ENCODE measurements at regions not wholly inside any gene's neighbourhood (a gene's known extent, or its start where the extent isn't known, plus 50 kb on each side); places are given as distances from the start of the nearest gene placed in this dataset.
"Not testable (repeated sequence)": the region's sequence is repeated elsewhere in the genome, so short reads cannot be mapped to it uniquely, and the experiment has no call there.

DNA sequence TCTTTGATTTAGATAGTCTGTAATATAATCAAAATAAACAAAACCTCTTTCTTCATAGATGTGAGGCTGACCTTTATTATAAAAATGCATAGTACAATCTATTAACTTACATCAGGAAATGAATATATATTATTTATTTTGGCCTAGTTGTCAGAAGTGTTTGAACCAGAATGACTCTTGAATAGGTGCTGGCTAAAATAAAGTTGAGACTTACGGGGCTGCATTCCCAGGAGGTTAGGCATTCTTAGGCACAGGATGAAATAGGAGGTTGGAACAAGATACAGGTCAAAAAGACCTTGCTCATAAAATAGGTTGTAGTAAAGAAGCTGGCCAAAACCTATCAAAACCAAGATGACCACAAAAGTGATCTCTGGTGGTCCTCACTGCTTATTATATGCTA, 1193.3 kb upstream of the IGFBP7 start:
- TF ChIP-seq, protein P1, sequence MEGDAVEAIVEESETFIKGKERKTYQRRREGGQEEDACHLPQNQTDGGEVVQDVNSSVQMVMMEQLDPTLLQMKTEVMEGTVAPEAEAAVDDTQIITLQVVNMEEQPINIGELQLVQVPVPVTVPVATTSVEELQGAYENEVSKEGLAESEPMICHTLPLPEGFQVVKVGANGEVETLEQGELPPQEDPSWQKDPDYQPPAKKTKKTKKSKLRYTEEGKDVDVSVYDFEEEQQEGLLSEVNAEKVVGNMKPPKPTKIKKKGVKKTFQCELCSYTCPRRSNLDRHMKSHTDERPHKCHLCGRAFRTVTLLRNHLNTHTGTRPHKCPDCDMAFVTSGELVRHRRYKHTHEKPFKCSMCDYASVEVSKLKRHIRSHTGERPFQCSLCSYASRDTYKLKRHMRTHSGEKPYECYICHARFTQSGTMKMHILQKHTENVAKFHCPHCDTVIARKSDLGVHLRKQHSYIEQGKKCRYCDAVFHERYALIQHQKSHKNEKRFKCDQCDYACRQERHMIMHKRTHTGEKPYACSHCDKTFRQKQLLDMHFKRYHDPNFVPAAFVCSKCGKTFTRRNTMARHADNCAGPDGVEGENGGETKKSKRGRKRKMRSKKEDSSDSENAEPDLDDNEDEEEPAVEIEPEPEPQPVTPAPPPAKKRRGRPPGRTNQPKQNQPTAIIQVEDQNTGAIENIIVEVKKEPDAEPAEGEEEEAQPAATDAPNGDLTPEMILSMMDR (IDR thresholded peaks at IDR 0.05; ENCODE audit: control insufficient read depth, extremely low read depth, insufficient read depth) = no peak
- DNase-seq (ENCODE audit: low read depth) = peak; percentile 66
- H3K4me3 ChIP-seq (ENCODE audit: low read depth, low read length) = no peak overlapping the region

DNA sequence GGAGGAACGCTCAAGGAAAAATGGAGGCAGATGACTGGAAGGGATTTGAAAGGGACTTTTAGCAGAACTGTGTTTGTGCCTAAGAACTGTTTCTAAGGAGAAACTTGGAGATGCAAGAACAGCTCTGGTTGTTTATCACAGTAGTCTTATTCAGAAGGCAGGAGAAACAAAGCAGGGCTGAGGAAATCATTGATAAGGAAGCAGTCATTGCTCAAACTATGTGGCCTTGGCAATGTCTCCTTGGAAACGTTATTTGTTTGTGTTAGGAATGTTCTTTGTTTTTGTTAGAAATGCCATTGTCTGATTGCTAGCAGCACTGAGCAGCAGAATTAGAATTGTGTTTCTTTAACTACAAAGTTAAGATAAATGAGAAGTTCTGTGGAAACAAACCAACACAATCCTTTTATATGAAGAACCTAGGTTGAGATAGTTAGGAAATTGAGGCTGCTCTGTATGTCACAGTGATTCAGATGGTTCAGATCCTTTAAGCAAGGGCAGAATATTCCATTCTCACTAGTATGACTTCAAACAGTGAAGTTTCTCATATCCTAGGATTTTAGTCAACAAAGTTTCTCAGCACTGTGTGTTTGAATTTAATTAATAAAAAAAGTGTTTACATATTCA, 1191.3 kb upstream of the IGFBP7 start:
- TF ChIP-seq, protein P1 (IDR thresholded peaks at IDR 0.05; ENCODE audit: control insufficient read depth, extremely low read depth, insufficient read depth) = no peak
- no peak for DNase-seq (ENCODE audit: low read depth)
- H3K4me3 ChIP-seq (ENCODE audit: low read depth, low read length) = no peak overlapping the region

DNA sequence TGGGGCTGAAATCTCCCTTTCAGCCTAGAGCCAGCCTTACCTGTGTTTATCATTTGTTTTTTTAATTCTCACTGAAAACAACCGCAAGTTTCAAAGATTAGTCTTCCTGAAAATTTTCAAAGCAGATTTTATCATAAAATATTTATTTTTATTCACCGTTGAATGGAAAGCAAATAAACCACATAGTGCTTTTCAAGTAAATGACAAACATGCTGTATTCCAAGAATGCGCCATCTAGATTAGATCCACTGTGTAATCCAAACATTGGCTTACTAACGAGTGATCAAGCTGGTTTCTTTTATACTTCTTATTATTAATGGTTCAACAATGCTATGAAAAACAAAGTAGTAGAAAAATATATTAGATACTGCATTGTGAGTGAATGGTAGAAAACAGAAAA, 1176.2 kb upstream of the IGFBP7 start:
- DNase-seq (ENCODE audit: low read depth) = peak; percentile 67
- H3K4me3 ChIP-seq (ENCODE audit: low read depth, low read length) = no peak overlapping the region
- TF ChIP-seq, protein P1 (IDR thresholded peaks at IDR 0.05; ENCODE audit: control insufficient read depth, extremely low read depth, insufficient read depth) = peak; percentile 13; the same call in 1 of the 2 replicates

DNA sequence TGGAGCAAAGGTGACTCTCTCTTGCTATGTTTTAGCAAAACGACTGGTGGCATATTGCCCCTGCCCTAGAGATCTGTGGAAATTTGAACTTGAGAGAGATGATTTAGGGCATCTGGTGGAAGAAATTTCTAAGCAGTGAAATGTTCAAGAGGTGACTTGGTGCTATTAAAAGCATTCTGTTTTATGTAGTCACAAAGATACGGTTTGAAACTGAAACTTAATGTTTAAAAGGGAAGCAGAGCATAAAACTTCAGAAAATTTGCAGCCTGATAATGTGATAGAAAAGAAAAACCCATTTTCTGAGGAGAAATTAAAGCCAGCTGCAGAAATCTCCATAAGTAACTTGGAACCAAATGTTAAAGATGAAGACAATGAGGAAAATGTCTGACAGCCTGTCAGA, 1170.7 kb upstream of the IGFBP7 start:
- not testable (repeated sequence) for H3K4me3 ChIP-seq (ENCODE audit: low read depth, low read length)

DNA sequence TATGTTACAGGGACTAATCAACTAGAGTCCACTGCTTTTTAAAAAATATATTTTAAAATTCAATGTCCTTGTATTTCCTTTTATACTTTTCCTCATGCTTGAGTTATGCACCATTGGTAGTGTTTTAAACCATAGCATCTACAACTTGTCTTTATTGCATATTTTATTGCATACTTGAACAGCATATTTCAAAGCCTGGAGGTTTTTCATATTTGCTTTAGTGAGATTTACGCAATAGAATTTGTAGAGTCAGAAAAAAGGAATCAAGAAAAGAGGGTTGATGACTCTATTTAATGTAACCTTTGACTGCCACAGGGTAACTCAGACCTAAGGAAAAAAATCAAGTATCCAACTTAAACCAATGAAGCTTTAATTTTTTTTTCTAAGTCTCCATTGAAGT, 1165.7 kb upstream of the IGFBP7 start:
- TF ChIP-seq, protein P1 (IDR thresholded peaks at IDR 0.05; ENCODE audit: control insufficient read depth, extremely low read depth, insufficient read depth) = no peak
- H3K4me3 ChIP-seq (ENCODE audit: low read depth, low read length) = no peak overlapping the region
- no peak for DNase-seq (ENCODE audit: low read depth)

More for the DNA sequence above, 1170.7 kb upstream of the IGFBP7 start:
- DNase-seq (ENCODE audit: low read depth) = not testable (repeated sequence)

DNA sequence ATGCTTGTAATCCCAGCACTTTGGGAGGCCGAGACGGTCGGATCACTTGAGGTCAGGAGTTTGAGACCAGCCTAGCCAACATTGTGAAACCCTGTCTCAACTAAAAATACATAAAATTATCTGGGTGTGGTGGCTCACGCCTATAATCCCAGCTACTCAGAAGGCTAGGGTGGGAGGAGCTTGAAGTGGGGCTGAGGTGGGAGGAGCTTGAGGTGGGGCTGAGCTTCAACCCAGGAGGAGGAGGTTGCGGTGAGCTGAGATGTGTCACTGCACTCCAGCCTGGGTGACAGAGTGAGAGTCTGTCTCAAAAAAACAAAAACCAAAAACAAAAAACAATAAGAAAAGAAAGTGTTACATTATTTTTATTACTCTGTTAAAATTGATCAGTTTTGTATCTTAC, 1164.4 kb upstream of the IGFBP7 start:
- TF ChIP-seq, protein P1 (IDR thresholded peaks at IDR 0.05; ENCODE audit: control insufficient read depth, extremely low read depth, insufficient read depth) = no peak
- DNase-seq (ENCODE audit: low read depth) = no peak
- no peak overlapping the region for H3K4me3 ChIP-seq (ENCODE audit: low read depth, low read length)

DNA sequence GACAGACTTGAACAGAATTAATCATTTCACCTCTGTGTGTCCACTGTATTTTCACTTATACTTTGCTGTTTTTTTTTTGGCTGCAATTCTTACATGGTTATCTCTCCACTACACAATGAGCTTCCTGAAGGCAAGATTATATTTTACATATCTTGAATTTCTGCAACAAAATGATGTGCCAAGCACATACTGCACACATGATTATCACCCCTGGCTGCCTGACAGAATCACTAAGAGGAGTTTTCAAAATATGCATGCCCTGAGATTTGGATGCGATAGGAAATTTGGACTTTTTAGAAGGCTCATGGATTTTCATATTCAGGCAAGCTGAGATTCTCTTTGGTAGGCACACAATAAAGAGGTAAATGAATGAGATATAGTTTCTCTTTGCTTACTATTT, 1162.1 kb upstream of the IGFBP7 start:
- TF ChIP-seq, protein P1 (IDR thresholded peaks at IDR 0.05; ENCODE audit: control insufficient read depth, extremely low read depth, insufficient read depth) = no peak
- DNase-seq (ENCODE audit: low read depth) = no peak
- no peak overlapping the region for H3K4me3 ChIP-seq (ENCODE audit: low read depth, low read length)

Measured in LNCaP clone FGC (cell line).